ENCODE measurements at regions not wholly inside any gene's neighbourhood (a gene's known extent, or its start where the extent isn't known, plus 50 kb on each side); places are given as distances from the start of the nearest gene placed in this dataset.

- TF ChIP-seq RARB (CRISPR knock-in tag; IDR thresholded peaks at IDR 0.05), result no peak
- TF ChIP-seq TOX (CRISPR knock-in tag; IDR thresholded peaks at IDR 0.05; ENCODE audit: borderline replicate concordance), result no peak
- TF ChIP-seq PATZ1 (CRISPR knock-in tag; IDR thresholded peaks at IDR 0.05; ENCODE audit: borderline replicate concordance), result no peak
- no peak for TF ChIP-seq ZNF8 (CRISPR knock-in tag; IDR thresholded peaks at IDR 0.05)
- no peak for TF ChIP-seq BACH2 (CRISPR knock-in tag; IDR thresholded peaks at IDR 0.05; ENCODE audit: borderline replicate concordance)
- no peak for TF ChIP-seq ESRRG (CRISPR knock-in tag; IDR thresholded peaks at IDR 0.05)
- TF ChIP-seq POU6F1 (CRISPR knock-in tag; IDR thresholded peaks at IDR 0.05; ENCODE audit: borderline replicate concordance, low read depth), result no peak
- no peak for TF ChIP-seq ARNTL (CRISPR knock-in tag; IDR thresholded peaks at IDR 0.05; ENCODE audit: borderline replicate concordance, low read depth)
- TF ChIP-seq ZFP3 (CRISPR knock-in tag; IDR thresholded peaks at IDR 0.05), result no peak
- TF ChIP-seq ZC3H10 (CRISPR knock-in tag; IDR thresholded peaks at IDR 0.05), result no peak
- no peak for TF ChIP-seq TSHZ2 (CRISPR knock-in tag; IDR thresholded peaks at IDR 0.05)
- TF ChIP-seq ZNF565 (CRISPR knock-in tag; conservative IDR thresholded peaks at IDR 0.05; ENCODE audit: low read depth), result no peak
- TF ChIP-seq ZNF70 (CRISPR knock-in tag; IDR thresholded peaks at IDR 0.05), result no peak
- no peak for TF ChIP-seq CREB5 (CRISPR knock-in tag; IDR thresholded peaks at IDR 0.05; ENCODE audit: low read depth)
These were observed 326.4 kb downstream of the SOX9 start for GRCh38 chr17:72447251-72447640.
